Activated CD8-positive, alpha-beta T cell treated with anti-CD3 and anti-CD28 coated beads for 36 hours (primary cell): ENCODE measurements at regions not wholly inside any gene's neighbourhood (a gene's known extent, or its start where the extent isn't known, plus 50 kb on each side); places are given as distances from the start of the nearest gene placed in this dataset.

ENCODE experiments used
- ATAC-seq: fragments of 200-7000 bp; cut with Tn5 transposase; one replicate; pipeline ENCODE4 v1.10.0; 2021; ENCODE audit warnings: mild to moderate bottlenecking, moderate library complexity
- CTCF ChIA-PET: fragments of 350-600 bp; sonication (Branson Sonifier 250); formaldehyde crosslinking; loops from one replicate; lab custom pipeline; 2021; ENCODE audit warnings: antibody characterized with exemption; lab: Charles Lee
- POLR2A ChIA-PET: fragments of 350-600 bp; sonication (Branson Sonifier 250); formaldehyde crosslinking; loops from one replicate; lab custom pipeline; 2021; ENCODE audit warnings: antibody characterized with exemption; lab: Charles Lee
- DNase-seq: peaks from one replicate; pipeline ENCODE4 v3.0.0-alpha.2; 2020
- H3K27ac Mint-ChIP-seq: one replicate; pipeline ENCODE4 v1.8.0; 2021; ENCODE audit warnings: mild to moderate bottlenecking, mixed read lengths
- H3K27me3 Mint-ChIP-seq: one replicate; pipeline ENCODE4 v1.8.0; 2021; ENCODE audit warnings: mixed read lengths
- H3K36me3 Mint-ChIP-seq: one replicate; pipeline ENCODE4 v1.8.0; 2021; ENCODE audit warnings: low read depth, mixed read lengths
- H3K4me1 Mint-ChIP-seq: one replicate; pipeline ENCODE4 v1.8.0; 2021; ENCODE audit warnings: low read depth, mixed read lengths
- H3K4me3 Mint-ChIP-seq: one replicate; pipeline ENCODE4 v1.8.0; 2021; ENCODE audit warnings: mild to moderate bottlenecking, moderate library complexity, mixed read lengths
- H3K9me3 Mint-ChIP-seq: one replicate; pipeline ENCODE4 v1.8.0; 2021; ENCODE audit warnings: mixed read lengths
- CTCF ChIP-seq: fragments of 200-600 bp; IDR thresholded peaks from one replicate; pipeline ENCODE4 v1.8.0; 2022; ENCODE audit warnings: antibody characterized with exemption, mild to moderate bottlenecking
- intact Hi-C: fragments of 100-400 bp; cut with micrococcal nuclease; formaldehyde crosslinking; loops from one replicate; pipeline ENCODE4 v1.10.0; 2022

GRCh38 chr1:187513190-187513589 is 684.4 kb downstream of the PLA2G4A start:
- ChIA-PET CTCF (no interaction called here), POLR2A (no interaction called here)
- no peak for DNase-seq
- TF ChIP-seq CTCF, result no peak
- intact Hi-C loops, result no loop called here
- Mint-ChIP-seq H3K27me3 (no peaks in the 10 kb centered on the region), H3K9me3 (peaks cover 3% of the 10 kb centered on the region), H3K27ac (no peak overlapping the region), H3K4me1 (no peaks in the 10 kb centered on the region), H3K4me3 (no peak overlapping the region), H3K36me3 (no peaks in the 10 kb centered on the region)
- no peak for ATAC-seq

DNA sequence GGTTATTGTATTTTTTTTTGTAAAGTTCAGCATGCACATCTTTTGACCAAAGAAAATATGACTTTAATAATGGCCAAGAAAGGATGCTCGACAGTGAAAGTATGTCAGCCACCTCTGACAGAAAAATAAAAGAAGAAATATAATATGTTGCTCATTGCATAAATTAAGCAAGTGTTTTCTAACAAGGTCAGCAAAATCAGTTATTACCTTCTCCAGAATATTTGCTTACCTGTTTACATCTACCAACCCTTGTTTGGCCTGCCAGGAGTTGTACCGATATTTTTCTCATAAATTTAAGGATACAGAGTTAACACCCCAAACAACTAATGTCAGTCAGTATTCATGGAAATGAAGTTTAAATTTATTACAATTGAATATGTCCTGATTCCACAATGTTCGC is 685.4 kb downstream of the PLA2G4A start:
- no peak overlapping the region for H3K4me3 Mint-ChIP-seq
- POLR2A ChIA-PET, result no interaction called here
- no peak for DNase-seq

GRCh38 chr1:187516874-187517273 is 688.1 kb downstream of the PLA2G4A start:
- no peak for DNase-seq
- no peak for ATAC-seq
- Mint-ChIP-seq H3K27me3 (no peaks in the 10 kb centered on the region), H3K4me1 (no peaks in the 10 kb centered on the region), H3K9me3 (peaks cover 3% of the 10 kb centered on the region), H3K4me3 (no peak overlapping the region), H3K27ac (no peak overlapping the region), H3K36me3 (no peaks in the 10 kb centered on the region)
- intact Hi-C loops, result no loop called here
- POLR2A ChIA-PET, result no interaction called here
- TF ChIP-seq CTCF, result no peak
- CTCF ChIA-PET, result no interaction called here

More for the DNA sequence above, 685.4 kb downstream of the PLA2G4A start:
- Mint-ChIP-seq H3K36me3 (no peaks in the 10 kb centered on the region), H3K9me3 (peaks cover 3% of the 10 kb centered on the region), H3K27ac (no peak overlapping the region), H3K4me1 (no peaks in the 10 kb centered on the region), H3K27me3 (no peaks in the 10 kb centered on the region)
- intact Hi-C loops, result no loop called here
- CTCF ChIA-PET, result no interaction called here
- ATAC-seq, result no peak
- no peak for TF ChIP-seq CTCF

- ATAC-seq, result no peak
- intact Hi-C loops, result no loop called here
- DNase-seq, result no peak
- Mint-ChIP-seq H3K27ac (no peak overlapping the region), H3K4me1 (no peaks in the 10 kb centered on the region), H3K36me3 (no peaks in the 10 kb centered on the region), H3K4me3 (no peak overlapping the region), H3K9me3 (peaks cover 3% of the 10 kb centered on the region), H3K27me3 (no peaks in the 10 kb centered on the region)
- ChIA-PET POLR2A (no interaction called here), CTCF (no interaction called here)
- no peak for TF ChIP-seq CTCF
Measured at GRCh38 chr1:187517546-187517945, 688.8 kb downstream of the PLA2G4A start.

DNA sequence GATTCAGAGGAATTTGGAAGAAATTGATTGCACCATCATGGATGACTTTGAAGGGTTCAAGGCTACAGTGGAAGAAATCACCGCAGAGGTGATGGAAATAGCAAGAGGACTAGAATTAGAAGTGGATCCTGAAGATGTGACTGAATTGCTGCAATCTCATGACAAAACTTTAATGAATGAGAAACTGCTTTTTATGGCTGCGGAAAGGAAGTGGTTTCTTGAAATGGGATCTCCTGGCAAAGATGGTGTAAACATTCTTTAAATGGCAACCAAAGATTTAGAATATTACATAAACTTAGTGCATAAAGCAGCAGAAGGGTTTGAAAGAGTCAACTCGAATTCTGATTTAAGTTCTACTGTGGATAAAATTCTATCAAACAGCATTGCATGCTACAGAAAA is 698.6 kb downstream of the PLA2G4A start:
- intact Hi-C loops, result no loop called here
- ATAC-seq, result no peak
- Mint-ChIP-seq H3K4me3 (no peak overlapping the region), H3K4me1 (no peaks in the 10 kb centered on the region), H3K27ac (no peak overlapping the region), H3K36me3 (no peaks in the 10 kb centered on the region), H3K27me3 (no peaks in the 10 kb centered on the region), H3K9me3 (no peaks in the 10 kb centered on the region)
- ChIA-PET CTCF (no interaction called here), POLR2A (no interaction called here)
- no peak for DNase-seq
- no peak for TF ChIP-seq CTCF
